H9 (cell line): ENCODE measurements at regions not wholly inside any gene's neighbourhood (a gene's known extent, or its start where the extent isn't known, plus 50 kb on each side); places are given as distances from the start of the nearest gene placed in this dataset.
"Not testable (repeated sequence)": the region's sequence is repeated elsewhere in the genome, so short reads cannot be mapped to it uniquely, and the experiment has no call there.

Experiments
- DNase-seq: peaks from one replicate; pipeline ENCODE4 v3.0.0-alpha.2; 2017
- H2AFZ ChIP-seq: one replicate; pipeline ENCODE4 v1.6.1; 2013; ENCODE audit warnings: mild to moderate bottlenecking, low read length, control low read depth, moderate library complexity
- H2AK5ac ChIP-seq: 2 replicates; pipeline ENCODE4 v1.6.1; 2013; ENCODE audit warnings: low read length, control low read depth, mixed read lengths; ENCODE audit not compliant: insufficient read length
- H2BK120ac ChIP-seq: one replicate; pipeline ENCODE4 v1.6.1; 2013; ENCODE audit warnings: low read depth, mild to moderate bottlenecking, low read length, control low read depth, inconsistent platforms; ENCODE audit not compliant: poor library complexity, severe bottlenecking
- H2BK12ac ChIP-seq: 2 replicates; pipeline ENCODE4 v1.6.1; 2013; ENCODE audit warnings: low read length, control low read depth, mixed read lengths, low read depth; ENCODE audit not compliant: insufficient read length
- H2BK15ac ChIP-seq: 2 replicates; pipeline ENCODE4 v1.6.1; 2013; ENCODE audit warnings: low read depth, low read length, control low read depth
- H2BK20ac ChIP-seq: one replicate; pipeline ENCODE4 v1.6.1; 2013; ENCODE audit warnings: low read depth, mild to moderate bottlenecking, low read length, control low read depth, inconsistent platforms; ENCODE audit not compliant: poor library complexity, severe bottlenecking
- H2BK5ac ChIP-seq: 2 replicates; pipeline ENCODE4 v1.6.1; 2013; ENCODE audit warnings: low read length, control low read depth, mixed read lengths; ENCODE audit not compliant: insufficient read length
- H3K14ac ChIP-seq: 2 replicates; pipeline ENCODE4 v1.6.1; 2013; ENCODE audit warnings: low read length, control low read depth; ENCODE audit not compliant: insufficient read depth
- H3K18ac ChIP-seq: 2 replicates; pipeline ENCODE4 v1.6.1; 2013; ENCODE audit warnings: low read depth, mild to moderate bottlenecking, mixed read lengths, low read length, control low read depth; ENCODE audit not compliant: insufficient read length
- H3K23ac ChIP-seq: 2 replicates; pipeline ENCODE4 v1.6.1; 2013; ENCODE audit warnings: low read length, control low read depth, mixed read lengths, low read depth; ENCODE audit not compliant: insufficient read length
- H3K23me2 ChIP-seq: 2 replicates; pipeline ENCODE4 v1.6.1; 2013; ENCODE audit warnings: low read depth, mild to moderate bottlenecking, mixed read lengths, low read length, control low read depth; ENCODE audit not compliant: insufficient read length, poor library complexity, severe bottlenecking
- H3K27ac ChIP-seq: 2 replicates; pipeline ENCODE4 v1.5.1; 2013; ENCODE audit warnings: low read length, control low read depth, mixed read lengths, low read depth; ENCODE audit not compliant: insufficient read length
- H3K27me3 ChIP-seq: 2 replicates; pipeline ENCODE4 v1.6.1; 2013; ENCODE audit warnings: low read length, control low read depth, inconsistent platforms; ENCODE audit not compliant: insufficient read depth
- H3K4ac ChIP-seq: 2 replicates; pipeline ENCODE4 v1.6.1; 2013; ENCODE audit warnings: low read depth, mild to moderate bottlenecking, control low read depth, inconsistent platforms, low read length, moderate library complexity
- H3K4me1 ChIP-seq: 2 replicates; pipeline ENCODE4 v1.6.1; 2013; ENCODE audit warnings: low read length, control low read depth, inconsistent platforms; ENCODE audit not compliant: insufficient read depth
- H3K4me2 ChIP-seq: 2 replicates; pipeline ENCODE4 v1.6.1; 2013; ENCODE audit warnings: low read length, control low read depth, mixed read lengths; ENCODE audit not compliant: insufficient read length, insufficient read depth
- H3K56ac ChIP-seq: 2 replicates; pipeline ENCODE4 v1.6.1; 2013; ENCODE audit warnings: low read depth, mild to moderate bottlenecking, mixed read lengths, low read length, control low read depth; ENCODE audit not compliant: insufficient read length
- H3K79me1 ChIP-seq: 2 replicates; pipeline ENCODE4 v1.6.1; 2013; ENCODE audit warnings: low read depth, mild to moderate bottlenecking, moderate library complexity, low read length, control low read depth, inconsistent platforms; ENCODE audit not compliant: insufficient read depth, poor library complexity, severe bottlenecking
- H3K79me2 ChIP-seq: 2 replicates; pipeline ENCODE4 v1.6.1; 2013; ENCODE audit warnings: low read length, control low read depth, inconsistent platforms; ENCODE audit not compliant: insufficient read depth
- H3K9ac ChIP-seq: 2 replicates; pipeline ENCODE4 v1.6.1; 2013; ENCODE audit warnings: low read length, control low read depth, mixed read lengths; ENCODE audit not compliant: insufficient read length; ENCODE audit errors: extremely low read depth
- H3K9me3 ChIP-seq: one replicate; pipeline ENCODE4 v1.6.1; 2013; ENCODE audit warnings: low read depth, low read length, inconsistent platforms; ENCODE audit not compliant: control insufficient read depth
- H3T11ph ChIP-seq: one replicate; pipeline ENCODE4 v1.6.1; 2013; ENCODE audit warnings: mild to moderate bottlenecking, low read length, control low read depth, inconsistent platforms
- H4K20me1 ChIP-seq: one replicate; pipeline ENCODE4 v1.6.1; 2013; ENCODE audit not compliant: control insufficient read depth, insufficient read length, insufficient read depth
- H4K5ac ChIP-seq: 2 replicates; pipeline ENCODE4 v1.6.1; 2013; ENCODE audit warnings: low read depth, mild to moderate bottlenecking, mixed read lengths, low read length, control low read depth; ENCODE audit not compliant: insufficient read length
- H4K8ac ChIP-seq: replicated peaks from 2 replicates; pipeline ENCODE4 v1.6.1; 2013; ENCODE audit warnings: low read length, control low read depth, mixed read lengths, low read depth; ENCODE audit not compliant: insufficient read length
- H4K91ac ChIP-seq: 2 replicates; pipeline ENCODE4 v1.6.1; 2013; ENCODE audit warnings: low read depth, mild to moderate bottlenecking, moderate library complexity, mixed read lengths, low read length, control low read depth; ENCODE audit not compliant: insufficient read length
- H3K27ac Mint-ChIP-seq, 3 experiments: 2 replicates in 2 of 3; 3 replicates in 1 of 3; pipeline ENCODE4 v1.8.0; 2020 to 2021; ENCODE audit warnings: mixed read lengths in 3 of 3, mild to moderate bottlenecking in 1 of 3, moderate library complexity in 1 of 3
- H3K27me3 Mint-ChIP-seq: 2 replicates; pipeline ENCODE4 v1.8.0; 2021; ENCODE audit warnings: low read depth, mild to moderate bottlenecking, moderate library complexity, mixed read lengths
- H3K36me3 Mint-ChIP-seq, 3 experiments: 2 replicates in 2 of 3; 3 replicates in 1 of 3; pipeline ENCODE4 v1.8.0; 2020 to 2021; ENCODE audit warnings: low read depth in 3 of 3, mixed read lengths in 3 of 3; ENCODE audit not compliant: insufficient read depth in 1 of 3
- H3K4me1 Mint-ChIP-seq, 2 experiments: 2 replicates each; pipeline ENCODE4 v1.8.0; 2020; ENCODE audit warnings: mixed read lengths in 2 of 2
- H3K4me3 Mint-ChIP-seq, 2 experiments: 2 replicates in 1 of 2; 3 replicates in 1 of 2; pipeline ENCODE4 v1.8.0; 2020 to 2021; ENCODE audit warnings: mild to moderate bottlenecking in 2 of 2, mixed read lengths in 2 of 2, moderate library complexity in 1 of 2
- H3K9me3 Mint-ChIP-seq, 2 experiments: 2 replicates in 1 of 2; 3 replicates in 1 of 2; pipeline ENCODE4 v1.8.0; 2020; ENCODE audit warnings: mild to moderate bottlenecking in 2 of 2, mixed read lengths in 2 of 2, moderate library complexity in 1 of 2
- CTCF ChIP-seq: fragments of 200-600 bp; sonication (generic); conservative IDR thresholded peaks from 3 replicates; pipeline ENCODE4 v1.8.0; 2021; ENCODE audit warnings: antibody characterized with exemption, mild to moderate bottlenecking
- WGBS: extraction: QIAGEN DNeasy Blood & Tissue Kit; methylation state at CpG from one replicate; pipeline ENCODE4 v1.1.7; 2013; ENCODE audit warnings: missing lambda C conversion rate, low lambda C conversion rate, mixed read lengths; ENCODE audit not compliant: insufficient read length; ENCODE audit errors: extremely low coverage; 5-methylcytosine and 5-hydroxymethylcytosine counted together

- no peaks in the 10 kb centered on the region for H4K20me1 ChIP-seq
- Mint-ChIP-seq H3K4me3 (no peak overlapping the region; a peak in 1 of 5 replicates), H3K27me3 (no peaks in the 10 kb centered on the region), H3K9me3 (peaks cover 62 to 76% of the 10 kb centered on the region in 2 experiments), H3K27ac (no peak overlapping the region), H3K36me3 (peaks cover 4 to 12% (median 9%) of the 10 kb centered on the region in 3 experiments; a peak in 6 of 7 replicates), H3K4me1 (no peaks in the 10 kb centered on the region)
- H3K56ac ChIP-seq = no peak overlapping the region
- no peak overlapping the region for H3K14ac ChIP-seq
- H3K23ac ChIP-seq = no peak overlapping the region
- H3K79me2 ChIP-seq = no peaks in the 10 kb centered on the region
- no peak overlapping the region for H4K5ac ChIP-seq
- H2BK5ac ChIP-seq = no peak overlapping the region
- no peaks in the 10 kb centered on the region for H3K27me3 ChIP-seq
- H3K4me2 ChIP-seq = no peak overlapping the region
- no peak overlapping the region for H2BK120ac ChIP-seq
- no peak overlapping the region for H4K8ac ChIP-seq
- no peak for DNase-seq
- no peak overlapping the region for H3K27ac ChIP-seq
- no peak overlapping the region for H2AK5ac ChIP-seq
- peaks cover 51% of the 10 kb centered on the region for H3K9me3 ChIP-seq
- no peak overlapping the region for H2AFZ ChIP-seq
- no CpG with 5 or more reads among the region's 6 CpGs for WGBS
- H4K91ac ChIP-seq = no peak overlapping the region
- H3K23me2 ChIP-seq = no peaks in the 10 kb centered on the region
- no peak overlapping the region for H2BK15ac ChIP-seq
- H2BK20ac ChIP-seq = no peak overlapping the region
- H3K18ac ChIP-seq = no peak overlapping the region
- H3T11ph ChIP-seq = no peak overlapping the region
- H3K79me1 ChIP-seq = no peaks in the 10 kb centered on the region
- TF ChIP-seq CTCF = no peak
- no peak overlapping the region for H2BK12ac ChIP-seq
- no peak overlapping the region for H3K4ac ChIP-seq
- no peak overlapping the region for H3K9ac ChIP-seq
- no peaks in the 10 kb centered on the region for H3K4me1 ChIP-seq
Observed at GRCh38 chr14:105666420-105666819, 140.0 kb downstream of the TMEM121 start.

- not testable (repeated sequence) for H3K56ac ChIP-seq, H3K27ac Mint-ChIP-seq, H3K23me2 ChIP-seq, H3K9ac ChIP-seq, H3K4me3 Mint-ChIP-seq, H3T11ph ChIP-seq, H3K14ac ChIP-seq, H3K23ac ChIP-seq, H3K27me3 ChIP-seq, H3K4me2 ChIP-seq, H3K79me1 ChIP-seq, H3K18ac ChIP-seq, H2AFZ ChIP-seq, H2BK12ac ChIP-seq, H2BK15ac ChIP-seq, H4K5ac ChIP-seq, H2BK20ac ChIP-seq, H3K79me2 ChIP-seq, H2BK120ac ChIP-seq, H3K27ac ChIP-seq, H3K4ac ChIP-seq, H4K20me1 ChIP-seq, H4K8ac ChIP-seq, H2BK5ac ChIP-seq, H4K91ac ChIP-seq, H3K4me1 ChIP-seq, H2AK5ac ChIP-seq, DNase-seq, H3K27me3 Mint-ChIP-seq, H3K4me1 Mint-ChIP-seq
- Mint-ChIP-seq H3K9me3 (peaks cover 59 to 72% of the 10 kb centered on the region in 2 experiments), H3K36me3 (peaks cover 4 to 12% (median 9%) of the 10 kb centered on the region in 3 experiments; a peak in 6 of 7 replicates)
- H3K9me3 ChIP-seq = peaks cover 51% of the 10 kb centered on the region
- no CpG with 5 or more reads among the region's 29 CpGs for WGBS
Observed at GRCh38 chr14:105666991-105667662, 140.7 kb downstream of the TMEM121 start.
